IMR-90 (cell line): ENCODE measurements at regions not wholly inside any gene's neighbourhood (a gene's known extent, or its start where the extent isn't known, plus 50 kb on each side); places are given as distances from the start of the nearest gene placed in this dataset.

ENCODE experiments used
- ATAC-seq: fragments of 200-7000 bp; cut with Tn5 transposase; 2 replicates; pipeline ENCODE4 v1.9.1; 2020; ENCODE audit warnings: low read depth, mild to moderate bottlenecking, moderate library complexity
- BruUV-seq: library from RNA; stranded (reverse); fragments of 400-500 nt; replicated peaks from 2 replicates; lab custom pipeline; 2021; lab: Mats Ljungman, UMichigan
- CTCF ChIA-PET: fragments of 300-600 bp; formaldehyde crosslinking; extraction: SDS; loops from one replicate; lab custom pipeline; 2021; ENCODE audit warnings: antibody characterized with exemption; lab: Yijun Ruan, JAX
- POLR2A ChIA-PET: fragments of 300-600 bp; sonication (Branson Sonifier 250); formaldehyde crosslinking; loops from one replicate; lab custom pipeline; 2022; ENCODE audit warnings: antibody characterized with exemption; ENCODE audit not compliant: unreplicated experiment; lab: Charles Lee
- DNase-seq: peaks from one replicate; pipeline ENCODE4 v3.0.0; 2013
- H2AFZ ChIP-seq: replicated peaks from 2 replicates; pipeline ENCODE3; 2013; ENCODE audit warnings: low read length, mild to moderate bottlenecking; ENCODE audit not compliant: poor library complexity
- H2AK5ac ChIP-seq: 2 replicates; pipeline ENCODE4 v1.6.1; 2013; ENCODE audit warnings: low read depth, low read length, inconsistent platforms
- H2AK9ac ChIP-seq: replicated peaks from 2 replicates; pipeline ENCODE3; 2013; ENCODE audit warnings: mild to moderate bottlenecking, low read depth, low read length, moderate library complexity; ENCODE audit not compliant: poor library complexity
- H2BK120ac ChIP-seq: 2 replicates; pipeline ENCODE4 v1.6.1; 2013; ENCODE audit warnings: low read depth, low read length, inconsistent platforms
- H2BK15ac ChIP-seq: 3 replicates; pipeline ENCODE4 v1.6.1; 2013; ENCODE audit warnings: low read depth, low read length, inconsistent platforms
- H2BK20ac ChIP-seq: 2 replicates; pipeline ENCODE4 v1.6.1; 2013; ENCODE audit warnings: low read depth, mild to moderate bottlenecking, inconsistent platforms, low read length, moderate library complexity
- H2BK5ac ChIP-seq: 2 replicates; pipeline ENCODE4 v1.6.1; 2013; ENCODE audit warnings: mild to moderate bottlenecking, low read depth, low read length, inconsistent platforms; ENCODE audit not compliant: poor library complexity, severe bottlenecking
- H3K14ac ChIP-seq: replicated peaks from 2 replicates; pipeline ENCODE4 v1.6.1; 2013; ENCODE audit warnings: low read depth, low read length, inconsistent platforms
- H3K18ac ChIP-seq: 2 replicates; pipeline ENCODE4 v1.6.1; 2013; ENCODE audit warnings: low read depth, low read length, control low read depth
- H3K23ac ChIP-seq: 2 replicates; pipeline ENCODE4 v1.6.1; 2013; ENCODE audit warnings: low read depth, low read length, inconsistent platforms
- H3K27ac ChIP-seq: 2 replicates; pipeline ENCODE4 v1.5.1; 2013; ENCODE audit warnings: mild to moderate bottlenecking, control low read depth, low read length; ENCODE audit not compliant: insufficient read depth
- H3K27me3 ChIP-seq: 2 replicates; pipeline ENCODE4 v1.6.1; 2013; ENCODE audit warnings: low read length; ENCODE audit not compliant: control insufficient read depth, insufficient read depth
- H3K36me3 ChIP-seq: 2 replicates; pipeline ENCODE4 v1.6.1; 2013; ENCODE audit warnings: low read length, mixed read lengths; ENCODE audit not compliant: control insufficient read depth, insufficient read depth
- H3K4ac ChIP-seq: 2 replicates; pipeline ENCODE4 v1.6.1; 2013; ENCODE audit warnings: low read depth, low read length, inconsistent platforms
- H3K4me1 ChIP-seq: 2 replicates; pipeline ENCODE4 v1.6.1; 2013; ENCODE audit warnings: low read length, mixed read lengths; ENCODE audit not compliant: control insufficient read depth, insufficient read depth
- H3K4me2 ChIP-seq: 2 replicates; pipeline ENCODE4 v1.6.1; 2013; ENCODE audit warnings: low read depth, mild to moderate bottlenecking, control low read depth, low read length, moderate library complexity
- H3K4me3 ChIP-seq: 2 replicates; pipeline ENCODE4 v1.5.1; 2013; ENCODE audit warnings: low read depth, mild to moderate bottlenecking, control low read depth, low read length, moderate library complexity; ENCODE audit not compliant: insufficient read depth
- H3K56ac ChIP-seq: 2 replicates; pipeline ENCODE4 v1.6.1; 2013; ENCODE audit warnings: low read length, inconsistent platforms; ENCODE audit not compliant: insufficient read depth; ENCODE audit errors: extremely low read depth
- H3K79me1 ChIP-seq, 2 experiments: 2 replicates each; pipeline ENCODE4 v1.6.1; 2013; ENCODE audit warnings: low read length in 2 of 2, inconsistent platforms in 1 of 2, low read depth in 1 of 2
- H3K9ac ChIP-seq: 2 replicates; pipeline ENCODE4 v1.6.1; 2013; ENCODE audit warnings: low read depth, low read length, control low read depth
- H3K9me1 ChIP-seq: 2 replicates; pipeline ENCODE4 v1.6.1; 2013; ENCODE audit warnings: low read length, inconsistent platforms; ENCODE audit not compliant: insufficient read depth
- H3K9me3 ChIP-seq: 2 replicates; pipeline ENCODE4 v1.6.1; 2013; ENCODE audit warnings: low read length; ENCODE audit not compliant: control insufficient read depth, insufficient read depth
- H4K20me1 ChIP-seq: 2 replicates; pipeline ENCODE4 v1.6.1; 2013; ENCODE audit warnings: low read length, inconsistent platforms; ENCODE audit not compliant: insufficient read depth
- H4K5ac ChIP-seq: 2 replicates; pipeline ENCODE4 v1.6.1; 2013; ENCODE audit warnings: mild to moderate bottlenecking, low read depth, low read length, control low read depth
- H4K8ac ChIP-seq, 2 experiments: 2 replicates each; pipeline ENCODE4 v1.6.1; 2013; ENCODE audit warnings: low read depth in 2 of 2, low read length in 2 of 2, control low read depth in 1 of 2, inconsistent platforms in 1 of 2
- H4K91ac ChIP-seq: 2 replicates; pipeline ENCODE4 v1.6.1; 2013; ENCODE audit warnings: low read depth, low read length, inconsistent platforms; ENCODE audit not compliant: insufficient read depth
- ELK1 ChIP-seq: fragments of 150-350 bp; IDR thresholded peaks from 2 replicates; pipeline ENCODE4 v1.6.1; 2016; ENCODE audit warnings: low read depth, mild to moderate bottlenecking, low read length, moderate library complexity, borderline replicate concordance
- MAFK ChIP-seq: IDR thresholded peaks from 2 replicates; pipeline ENCODE4 v1.6.1; 2012; ENCODE audit warnings: low read depth, low read length, improper control_type of control experiment
- MAZ ChIP-seq: IDR thresholded peaks from 2 replicates; pipeline ENCODE4 v1.6.1; 2012; ENCODE audit warnings: low read depth, mild to moderate bottlenecking, low read length, improper control_type of control experiment, moderate library complexity, borderline replicate concordance
- RAD21 ChIP-seq: IDR thresholded peaks from 2 replicates; pipeline ENCODE4 v1.6.1; 2012; ENCODE audit warnings: low read length, improper control_type of control experiment
- dilution Hi-C: fragments of 300-500 bp; cut with HindIII; formaldehyde crosslinking; loops from one replicate; pipeline ENCODE4 v1.14.3; 2018; ENCODE audit warnings: low sequenced_read_pairs; ENCODE audit not compliant: unreplicated experiment
- in situ Hi-C: fragments of 300-500 bp; cut with MboI; formaldehyde crosslinking; loops from 3 replicates; pipeline ENCODE4 v1.14.3; 2019; ENCODE audit warnings: low sequenced_read_pairs, inconsistent platforms, mixed read lengths
- intact Hi-C: fragments of 100-400 bp; cut with micrococcal nuclease; formaldehyde crosslinking; loops from 2 replicates; pipeline ENCODE4 v1.10.0; 2022

DNA sequence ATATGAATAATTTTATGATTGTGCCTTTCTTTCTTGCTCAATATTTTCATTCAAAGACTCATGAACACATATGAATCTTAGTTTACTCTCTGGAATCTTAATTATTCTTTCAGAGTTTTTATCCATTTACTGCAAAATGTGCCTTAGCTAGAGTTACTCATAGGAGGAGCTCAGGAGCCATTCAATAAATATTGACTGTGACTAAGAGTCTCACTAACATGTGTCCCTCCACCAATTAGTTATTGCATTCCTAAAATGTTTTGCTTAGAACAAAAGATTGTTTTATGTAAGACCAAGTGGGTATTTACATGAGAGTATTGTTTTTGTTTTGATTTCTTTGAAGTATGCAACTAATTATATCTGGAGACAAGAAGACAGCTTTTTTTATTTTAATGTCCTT, 218.4 kb upstream of the MAST4 start:
- Histone ChIP-seq H3K27me3 (no peaks in the 10 kb centered on the region), H3K56ac (no peak overlapping the region), H4K5ac (no peak overlapping the region), H4K8ac (no peak overlapping the region), H3K36me3 (no peaks in the 10 kb centered on the region), H2BK120ac (no peak overlapping the region), H3K4me1 (no peaks in the 10 kb centered on the region), H3K9me1 (no peaks in the 10 kb centered on the region), H4K91ac (no peak overlapping the region), H3K14ac (no peak overlapping the region), H2AK5ac (no peak overlapping the region), H2BK15ac (no peak overlapping the region), H2BK20ac (no peak overlapping the region), H3K79me1 (no peaks in the 10 kb centered on the region), H2AK9ac (no peak overlapping the region), H3K4ac (no peak overlapping the region), H3K4me2 (no peak overlapping the region), H3K18ac (no peak overlapping the region), H3K23ac (no peak overlapping the region), H2BK5ac (no peak overlapping the region), H3K9me3 (no peaks in the 10 kb centered on the region), H2AFZ (no peak overlapping the region), H4K20me1 (no peaks in the 10 kb centered on the region), H3K4me3 (no peak overlapping the region), H3K9ac (no peak overlapping the region), H3K27ac (no peak overlapping the region)
- intact Hi-C loops, result no loop called here
- POLR2A ChIA-PET, result no interaction called here
- dilution Hi-C loops, result no loop called here
- in situ Hi-C loops, result no loop called here
- DNase-seq, result no peak
- CTCF ChIA-PET, result no interaction called here
- ATAC-seq, result no peak
- BruUV-seq, result no TSS peak
- TF ChIP-seq ELK1, result no peak
- TF ChIP-seq RAD21, result no peak
- no peak for TF ChIP-seq MAZ
- no peak for TF ChIP-seq MAFK
